WERI-Rb-1 (cell line): ENCODE measurements at regions not wholly inside any gene's neighbourhood (a gene's known extent, or its start where the extent isn't known, plus 50 kb on each side); places are given as distances from the start of the nearest gene placed in this dataset.

Experiments
- DNase-seq: peaks from one replicate; pipeline ENCODE4 v3.0.0-alpha.2; 2020
- H3K27ac ChIP-seq: fragments of 250-450 bp; sonication (Bioruptor Pico); 2 replicates; pipeline ENCODE4 v1.5.1; 2020; ENCODE audit warnings: mild to moderate bottlenecking, moderate library complexity
- H3K27me3 ChIP-seq: fragments of 250-450 bp; sonication (Bioruptor Pico); 2 replicates; pipeline ENCODE4 v1.5.1; 2021; ENCODE audit warnings: mild to moderate bottlenecking, low read depth, moderate library complexity; ENCODE audit not compliant: insufficient read depth, severe bottlenecking
- H3K36me3 ChIP-seq: fragments of 250-450 bp; sonication (Bioruptor Pico); 2 replicates; pipeline ENCODE4 v1.5.1; 2020; ENCODE audit warnings: mild to moderate bottlenecking, moderate library complexity
- H3K4me3 ChIP-seq: 2 replicates; pipeline ENCODE4 v1.5.1; 2011; ENCODE audit warnings: low read depth, mild to moderate bottlenecking, control low read depth, low read length
- H3K9me3 ChIP-seq: fragments of 250-450 bp; sonication (Bioruptor Pico); 2 replicates; pipeline ENCODE4 v1.5.1; 2021; ENCODE audit warnings: mild to moderate bottlenecking, moderate library complexity; ENCODE audit not compliant: severe bottlenecking
- TF ChIP-seq, protein P1 (sequence below): IDR thresholded peaks from 2 replicates; pipeline ENCODE4 v1.5.1; 2011; ENCODE audit warnings: low read depth, mild to moderate bottlenecking, control low read depth, inconsistent platforms, low read length

DNA sequence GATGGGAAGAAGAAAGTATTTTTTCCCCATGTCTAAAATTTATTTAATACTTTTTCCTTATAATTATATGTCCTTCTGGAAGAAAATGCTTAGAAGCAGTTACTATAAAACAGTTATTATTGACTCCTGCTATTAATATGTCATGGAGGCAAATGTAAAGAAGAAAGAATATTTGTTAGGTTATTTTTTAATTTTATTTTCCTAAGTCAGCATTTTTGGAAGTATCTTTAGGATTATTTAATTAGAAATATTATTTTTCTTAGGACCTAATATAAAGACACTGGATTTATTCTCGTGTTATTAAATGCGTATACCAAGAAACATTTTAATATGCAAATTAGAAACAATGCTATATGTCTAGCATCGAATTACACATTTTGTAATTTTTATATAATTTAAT, 687.7 kb downstream of the TRAM1L1 start:
- no peaks in the 10 kb centered on the region for H3K36me3 ChIP-seq
- no peaks in the 10 kb centered on the region for H3K27me3 ChIP-seq
- no peak overlapping the region for H3K27ac ChIP-seq
- no peaks in the 10 kb centered on the region for H3K9me3 ChIP-seq
- no peak overlapping the region for H3K4me3 ChIP-seq
- no peak for DNase-seq
- TF ChIP-seq, protein P1, sequence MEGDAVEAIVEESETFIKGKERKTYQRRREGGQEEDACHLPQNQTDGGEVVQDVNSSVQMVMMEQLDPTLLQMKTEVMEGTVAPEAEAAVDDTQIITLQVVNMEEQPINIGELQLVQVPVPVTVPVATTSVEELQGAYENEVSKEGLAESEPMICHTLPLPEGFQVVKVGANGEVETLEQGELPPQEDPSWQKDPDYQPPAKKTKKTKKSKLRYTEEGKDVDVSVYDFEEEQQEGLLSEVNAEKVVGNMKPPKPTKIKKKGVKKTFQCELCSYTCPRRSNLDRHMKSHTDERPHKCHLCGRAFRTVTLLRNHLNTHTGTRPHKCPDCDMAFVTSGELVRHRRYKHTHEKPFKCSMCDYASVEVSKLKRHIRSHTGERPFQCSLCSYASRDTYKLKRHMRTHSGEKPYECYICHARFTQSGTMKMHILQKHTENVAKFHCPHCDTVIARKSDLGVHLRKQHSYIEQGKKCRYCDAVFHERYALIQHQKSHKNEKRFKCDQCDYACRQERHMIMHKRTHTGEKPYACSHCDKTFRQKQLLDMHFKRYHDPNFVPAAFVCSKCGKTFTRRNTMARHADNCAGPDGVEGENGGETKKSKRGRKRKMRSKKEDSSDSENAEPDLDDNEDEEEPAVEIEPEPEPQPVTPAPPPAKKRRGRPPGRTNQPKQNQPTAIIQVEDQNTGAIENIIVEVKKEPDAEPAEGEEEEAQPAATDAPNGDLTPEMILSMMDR: no peak

DNA sequence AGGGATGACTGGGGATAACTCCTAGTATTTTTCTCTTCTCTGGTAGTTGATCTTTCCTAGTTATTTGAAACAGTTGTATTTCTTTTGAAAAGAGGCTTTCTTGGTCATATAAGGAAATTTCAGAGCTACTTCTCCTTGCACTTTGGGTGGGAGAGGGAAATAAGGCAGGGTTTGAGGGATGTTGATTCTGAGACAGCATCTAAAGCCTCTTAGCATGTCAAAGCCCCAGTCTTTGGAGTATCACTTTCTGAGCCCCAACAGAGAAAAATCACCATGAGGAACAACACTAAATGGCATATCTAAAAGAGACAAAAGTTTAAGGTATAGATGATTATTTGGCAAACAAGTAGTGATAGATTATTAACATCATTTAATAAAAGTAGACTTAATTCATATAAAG, 688.1 kb downstream of the TRAM1L1 start:
- TF ChIP-seq, protein P1: no peak
- no peak overlapping the region for H3K4me3 ChIP-seq
- no peak overlapping the region for H3K27ac ChIP-seq
- no peak for DNase-seq
- H3K27me3 ChIP-seq: no peaks in the 10 kb centered on the region
- H3K9me3 ChIP-seq: no peaks in the 10 kb centered on the region
- H3K36me3 ChIP-seq: no peaks in the 10 kb centered on the region

DNA sequence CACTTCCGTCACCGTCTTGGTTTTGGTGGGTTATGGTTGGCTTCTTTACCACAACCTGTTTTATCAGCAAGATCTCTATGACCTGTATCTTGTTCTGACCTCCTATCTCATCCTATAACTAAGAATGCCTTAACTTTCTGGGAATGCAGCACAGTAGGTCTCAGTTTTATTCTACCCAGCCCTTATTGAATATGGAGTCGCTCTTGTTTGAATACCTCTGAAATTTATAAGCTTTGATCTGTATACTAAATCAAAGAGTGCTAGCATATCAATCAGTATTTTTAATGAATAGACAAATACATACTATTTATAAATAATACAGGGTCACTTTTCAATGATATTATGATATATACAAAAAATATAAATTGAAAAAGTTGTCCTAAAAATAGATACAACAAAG, 690.0 kb downstream of the TRAM1L1 start:
- Histone ChIP-seq H3K27ac (no peak overlapping the region), H3K4me3 (no peak overlapping the region), H3K36me3 (no peaks in the 10 kb centered on the region), H3K9me3 (no peaks in the 10 kb centered on the region), H3K27me3 (no peaks in the 10 kb centered on the region)
- DNase-seq: no peak
- TF ChIP-seq, protein P1: no peak

DNA sequence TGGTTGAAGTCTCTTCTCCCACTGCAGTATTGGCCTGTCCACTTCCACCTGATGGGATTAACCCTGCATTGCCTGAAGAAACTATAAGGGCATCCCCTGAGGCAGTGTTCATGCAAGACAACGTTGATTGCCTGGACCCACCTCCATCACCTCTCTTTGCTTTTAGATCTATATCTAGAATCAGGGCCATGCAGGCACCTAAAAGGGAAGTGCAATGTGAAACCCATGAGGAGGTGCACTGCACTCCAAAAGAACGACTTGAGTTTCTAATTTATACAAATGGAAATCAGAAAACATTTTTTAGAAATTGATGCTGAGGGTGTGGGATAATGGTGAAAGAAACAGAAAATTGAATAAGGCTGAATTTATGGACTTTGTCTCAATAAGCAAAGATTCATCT, 694.4 kb downstream of the TRAM1L1 start:
- no peak overlapping the region for H3K27ac ChIP-seq
- no peak for DNase-seq
- no peaks in the 10 kb centered on the region for H3K36me3 ChIP-seq
- no peak overlapping the region for H3K4me3 ChIP-seq
- TF ChIP-seq, protein P1: no peak
- no peaks in the 10 kb centered on the region for H3K27me3 ChIP-seq
- H3K9me3 ChIP-seq: no peaks in the 10 kb centered on the region

DNA sequence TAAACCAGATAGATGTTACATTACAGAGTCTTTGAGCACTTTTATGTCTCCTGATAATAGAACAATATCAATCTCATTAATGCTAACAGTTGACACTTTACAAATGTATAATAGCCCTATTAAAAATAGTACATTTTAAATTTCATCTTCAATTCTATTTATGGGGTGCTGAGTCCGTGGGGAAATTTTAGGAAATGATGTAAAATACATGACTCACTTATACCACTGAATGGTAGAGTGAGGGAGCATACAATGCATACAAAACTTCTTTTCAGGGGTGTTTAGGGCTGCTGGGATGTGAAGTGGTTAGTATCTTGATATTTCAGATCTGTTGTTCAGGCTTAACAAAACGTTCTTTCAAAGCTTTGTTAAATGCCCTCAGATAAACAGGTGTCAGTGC, 696.2 kb downstream of the TRAM1L1 start:
- Histone ChIP-seq H3K9me3 (no peaks in the 10 kb centered on the region), H3K27me3 (no peaks in the 10 kb centered on the region), H3K27ac (no peak overlapping the region), H3K4me3 (no peak overlapping the region), H3K36me3 (no peaks in the 10 kb centered on the region)
- TF ChIP-seq, protein P1: no peak
- DNase-seq: no peak

DNA sequence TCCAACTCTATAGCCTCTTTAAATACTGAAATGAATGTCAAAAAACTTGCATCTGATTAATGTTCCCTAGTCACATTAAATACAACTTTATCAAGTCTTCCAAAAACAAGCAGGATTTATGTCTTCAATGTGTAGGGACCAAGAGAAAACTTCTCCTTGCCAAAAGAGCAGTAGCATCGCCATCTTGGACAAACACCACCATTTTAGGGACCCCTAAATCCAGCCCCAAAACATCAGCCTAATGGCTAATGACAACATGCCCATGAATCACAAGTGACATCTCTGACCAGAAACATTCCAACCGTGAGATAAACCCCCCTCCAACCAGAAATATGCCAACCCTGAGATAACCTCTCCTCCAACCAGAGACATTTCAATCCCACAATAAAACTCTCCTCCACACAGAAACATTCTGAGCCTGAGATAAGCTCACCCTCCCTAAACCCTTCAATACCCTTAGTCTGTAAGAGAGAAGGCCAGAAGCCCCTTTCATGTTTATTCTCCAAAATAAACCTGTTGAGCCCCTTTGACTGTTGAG, 697.4 kb downstream of the TRAM1L1 start:
- Histone ChIP-seq H3K27ac (no peak overlapping the region), H3K36me3 (no peaks in the 10 kb centered on the region), H3K27me3 (no peaks in the 10 kb centered on the region), H3K4me3 (no peak overlapping the region), H3K9me3 (no peaks in the 10 kb centered on the region)
- TF ChIP-seq, protein P1: no peak
- DNase-seq: no peak
